H1 (cell line): ENCODE measurements at regions not wholly inside any gene's neighbourhood (a gene's known extent, or its start where the extent isn't known, plus 50 kb on each side); places are given as distances from the start of the nearest gene placed in this dataset.

Source experiments
- CTCF ChIA-PET: fragments of 300-600 bp; sonication (Branson Sonifier 250); formaldehyde crosslinking; loops from one replicate; lab custom pipeline; 2021; ENCODE audit not compliant: partially characterized antibody; lab: Charles Lee
- POLR2A ChIA-PET: fragments of 300-600 bp; sonication (Branson Sonifier 250); formaldehyde crosslinking; loops from one replicate; lab custom pipeline; 2021; ENCODE audit warnings: inconsistent platforms; ENCODE audit not compliant: partially characterized antibody; lab: Charles Lee
- DNase-seq, 2 experiments: peaks; one replicate each; pipeline versions ENCODE4 v3.0.0 to v3.0.0-alpha.2; 2010 to 2022; ENCODE audit warnings: low spot score in 2 of 2, low read depth in 1 of 2, mixed read lengths in 1 of 2
- FAIRE-seq: peaks from 2 replicates; lab custom pipeline; 2011; peaks lifted over from hg19 to GRCh38; lab: Jason Lieb, UNC
- H2AFZ ChIP-seq: 2 replicates; pipeline ENCODE4 v1.8.1; 2012; ENCODE audit warnings: low read length, inconsistent platforms
- H2AK5ac ChIP-seq: 2 replicates; pipeline ENCODE4 v1.6.1; 2013; ENCODE audit warnings: low read depth, low read length
- H2BK120ac ChIP-seq: replicated peaks from 2 replicates; pipeline ENCODE3; 2013; ENCODE audit warnings: low read depth, low read length, inconsistent platforms
- H2BK12ac ChIP-seq: 2 replicates; pipeline ENCODE4 v1.6.1; 2013; ENCODE audit warnings: low read depth, low read length
- H2BK15ac ChIP-seq: 2 replicates; pipeline ENCODE4 v1.6.1; 2013; ENCODE audit warnings: low read length
- H2BK20ac ChIP-seq: 2 replicates; pipeline ENCODE4 v1.6.1; 2013; ENCODE audit warnings: low read length
- H2BK5ac ChIP-seq: 2 replicates; pipeline ENCODE4 v1.6.1; 2013; ENCODE audit warnings: low read depth, low read length
- H3K14ac ChIP-seq: 2 replicates; pipeline ENCODE4 v1.6.1; 2013; ENCODE audit warnings: inconsistent platforms; ENCODE audit not compliant: insufficient read length
- H3K18ac ChIP-seq: 2 replicates; pipeline ENCODE4 v1.6.1; 2013; ENCODE audit warnings: low read length; ENCODE audit errors: extremely low read depth
- H3K23ac ChIP-seq: 2 replicates; pipeline ENCODE4 v1.6.1; 2013; ENCODE audit warnings: inconsistent platforms; ENCODE audit not compliant: insufficient read length
- H3K23me2 ChIP-seq: 2 replicates; pipeline ENCODE4 v1.6.1; 2013; ENCODE audit warnings: low read depth, low read length
- H3K27ac ChIP-seq: 2 replicates; pipeline ENCODE4 v1.6.1; 2011; ENCODE audit warnings: low read depth, low read length, inconsistent platforms
- H3K27me3 ChIP-seq, 4 experiments: replicated peaks in 1 of 4; 1 replicate in 1 of 4; 2 replicates in 3 of 4; pipeline versions ENCODE4 v1.6.1 to v1.8.1; 2011 to 2013; ENCODE audit warnings: low read length in 3 of 4, mild to moderate bottlenecking in 3 of 4, inconsistent platforms in 2 of 4, mixed read lengths in 2 of 4, moderate library complexity in 1 of 4; ENCODE audit not compliant: control insufficient read depth in 3 of 4, insufficient read depth in 3 of 4; ENCODE audit errors: extremely low read depth in 1 of 4
- H3K36me3 ChIP-seq, 4 experiments: 2 replicates each; pipeline versions ENCODE4 v1.6.1 to v1.8.1; 2011 to 2013; ENCODE audit warnings: mild to moderate bottlenecking in 4 of 4, low read length in 3 of 4, moderate library complexity in 2 of 4, control low read depth in 1 of 4, inconsistent platforms in 1 of 4; ENCODE audit not compliant: insufficient read depth in 4 of 4, control insufficient read depth in 2 of 4
- H3K4ac ChIP-seq: replicated peaks from 2 replicates; pipeline ENCODE3; 2013; ENCODE audit warnings: low read length, low read depth, mixed read lengths, inconsistent platforms; ENCODE audit not compliant: insufficient read length
- H3K4me1 ChIP-seq, 4 experiments: replicated peaks in 1 of 4; 1 replicate in 1 of 4; 2 replicates in 3 of 4; pipeline versions ENCODE4 v1.6.1 to v1.8.1; 2011 to 2013; ENCODE audit warnings: low read length in 3 of 4, inconsistent platforms in 2 of 4, mixed read lengths in 1 of 4; ENCODE audit not compliant: insufficient read depth in 4 of 4, control insufficient read depth in 3 of 4
- H3K4me2 ChIP-seq, 2 experiments: 2 replicates each; pipeline versions ENCODE4 v1.6.1 to v1.8.1; 2011 to 2013; ENCODE audit warnings: low read depth in 2 of 2, low read length in 2 of 2, control low read depth in 1 of 2, inconsistent platforms in 1 of 2, mild to moderate bottlenecking in 1 of 2; ENCODE audit not compliant: insufficient read depth in 1 of 2
- H3K4me3 ChIP-seq, 4 experiments: fragments of 200-600, 300-600 bp in 1 of 4; sonication (generic), shearing (Covaris generic), sonication (Bioruptor Twin) in 1 of 4; 2 replicates each; pipeline versions ENCODE4 v1.5.1 to v1.8.1; 2011 to 2016; ENCODE audit warnings: low read length in 4 of 4, low read depth in 3 of 4, control low read depth in 2 of 4, inconsistent platforms in 2 of 4, mild to moderate bottlenecking in 2 of 4, mixed read lengths in 1 of 4, moderate library complexity in 1 of 4; ENCODE audit not compliant: insufficient read depth in 2 of 4; ENCODE audit errors: extremely low read depth in 1 of 4
- H3K56ac ChIP-seq: replicated peaks from 2 replicates; pipeline ENCODE3; 2013; ENCODE audit warnings: low read depth, mild to moderate bottlenecking, mixed read lengths, low read length, inconsistent platforms; ENCODE audit not compliant: insufficient read length
- H3K79me1 ChIP-seq: 2 replicates; pipeline ENCODE4 v1.6.1; 2013; ENCODE audit warnings: low read depth, low read length, control low read depth
- H3K79me2 ChIP-seq, 2 experiments: 2 replicates each; pipeline versions ENCODE4 v1.6.1 to v1.8.1; 2012 to 2013; ENCODE audit warnings: low read length in 2 of 2, mild to moderate bottlenecking in 2 of 2, inconsistent platforms in 1 of 2; ENCODE audit not compliant: insufficient read depth in 2 of 2, control insufficient read depth in 1 of 2
- H3K9ac ChIP-seq, 4 experiments: replicated peaks in 1 of 4; 1 replicate in 1 of 4; 2 replicates in 3 of 4; pipeline versions ENCODE4 v1.6.1 to v1.8.1; 2011 to 2013; ENCODE audit warnings: low read depth in 3 of 4, low read length in 3 of 4, control low read depth in 2 of 4, mild to moderate bottlenecking in 2 of 4, moderate library complexity in 2 of 4, inconsistent platforms in 1 of 4; ENCODE audit errors: extremely low read depth in 1 of 4
- H3K9me3 ChIP-seq, 2 experiments: 2 replicates each; pipeline versions ENCODE4 v1.6.1 to v1.8.1; 2012 to 2013; ENCODE audit warnings: mild to moderate bottlenecking in 2 of 2, moderate library complexity in 2 of 2, control low read depth in 1 of 2, inconsistent platforms in 1 of 2, low read depth in 1 of 2, low read length in 1 of 2, mixed read lengths in 1 of 2; ENCODE audit not compliant: insufficient read depth in 2 of 2
- H4K20me1 ChIP-seq, 2 experiments: replicated peaks in 1 of 2; 2 replicates each; pipeline versions ENCODE3 to v1.8.1; 2011 to 2013; ENCODE audit warnings: inconsistent platforms in 2 of 2, low read length in 2 of 2, mild to moderate bottlenecking in 1 of 2; ENCODE audit not compliant: insufficient read depth in 2 of 2, control insufficient read depth in 1 of 2
- H4K5ac ChIP-seq: 2 replicates; pipeline ENCODE4 v1.6.1; 2013; ENCODE audit warnings: low read length, low read depth, mixed read lengths, inconsistent platforms; ENCODE audit not compliant: insufficient read length
- H4K8ac ChIP-seq: 2 replicates; pipeline ENCODE4 v1.8.0; 2013; ENCODE audit warnings: mild to moderate bottlenecking, moderate library complexity, low read length, inconsistent platforms; ENCODE audit not compliant: insufficient read depth; ENCODE audit errors: extremely low read depth
- H4K91ac ChIP-seq: replicated peaks from 2 replicates; pipeline ENCODE3; 2013; ENCODE audit warnings: low read length, mixed read lengths, inconsistent platforms; ENCODE audit not compliant: insufficient read length
- CBX5 ChIP-seq: fragments of 300-800, 300-1000 bp; sonication (generic); IDR thresholded peaks from 2 replicates; pipeline ENCODE4 v1.7.1; 2016; ENCODE audit warnings: antibody characterized with exemption, low read length, low read depth
- SP4 ChIP-seq: IDR thresholded peaks from 2 replicates; pipeline ENCODE4 v1.6.1; 2012; ENCODE audit warnings: low read length, inconsistent platforms
- TCF12 ChIP-seq: IDR thresholded peaks from 2 replicates; pipeline ENCODE4 v1.6.1; 2011; ENCODE audit warnings: low read depth, mild to moderate bottlenecking, low read length
- WGBS, 2 experiments: shearing (Covaris generic) in 1 of 2; methylation state at CpG; one replicate each; pipeline versions ENCODE4 v1.1.6 to v1.1.7; 2013 to 2015; ENCODE audit warnings: low lambda C conversion rate in 2 of 2, mixed read lengths in 2 of 2, inconsistent platforms in 1 of 2, low coverage in 1 of 2, missing lambda C conversion rate in 1 of 2; ENCODE audit not compliant: insufficient replicate concordance in 2 of 2, insufficient coverage in 1 of 2, insufficient read length in 1 of 2; ENCODE audit errors: extremely low coverage in 1 of 2, missing lambda C conversion rate in 1 of 2; 5-methylcytosine and 5-hydroxymethylcytosine counted together

DNA sequence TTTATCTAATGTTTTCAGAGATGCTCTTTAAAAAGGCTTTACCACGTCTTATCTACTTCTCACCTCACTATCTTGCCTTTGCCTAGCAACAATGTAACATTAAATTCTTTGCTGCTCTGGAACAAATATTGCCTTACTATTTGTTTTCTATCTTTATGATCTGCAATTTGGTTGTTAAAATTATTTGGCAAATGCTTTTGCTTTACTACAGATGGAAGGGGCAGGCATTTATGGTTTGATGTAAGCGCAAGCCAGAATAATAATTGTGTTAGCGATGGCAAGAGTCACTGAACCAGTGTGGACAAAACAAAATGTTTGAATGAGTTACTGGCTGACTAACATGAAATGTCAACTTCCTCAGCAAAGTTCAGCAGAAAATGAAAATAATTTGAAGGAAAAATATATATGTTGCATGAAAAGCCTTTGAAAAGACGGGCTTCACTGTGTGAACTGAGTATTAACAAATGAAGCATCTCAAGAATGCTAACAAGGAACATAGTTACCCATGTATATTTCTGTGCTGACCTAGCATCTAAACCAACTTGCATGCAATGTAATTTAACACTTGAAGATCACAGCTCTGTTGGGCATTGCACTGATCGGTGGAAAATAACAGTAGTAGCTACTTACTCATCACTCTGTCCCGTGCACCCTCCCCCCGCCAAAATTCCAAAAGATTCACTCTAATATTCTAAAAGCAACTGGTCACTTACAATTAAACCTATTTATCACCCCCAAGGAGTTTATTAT lies 454.0 kb upstream of the ARHGEF26 start:
- Histone ChIP-seq H3K4me1 (peaks cover 0 to 10% (median 2%) of the 10 kb centered on the region in 4 experiments; a peak in 2 of 7 replicates), H4K8ac (no peak overlapping the region), H3K9me3 (no peaks in the 10 kb centered on the region), H2AFZ (no peak overlapping the region), H4K91ac (no peak overlapping the region), H3K9ac (no peak overlapping the region), H3K14ac (no peak overlapping the region), H2BK5ac (no peak overlapping the region), H2BK12ac (no peak overlapping the region), H3K23ac (no peak overlapping the region), H2BK20ac (no peak overlapping the region), H2BK120ac (no peak overlapping the region), H3K4me2 (no peak overlapping the region), H2AK5ac (no peak overlapping the region), H3K79me2 (no peaks in the 10 kb centered on the region), H3K4ac (no peak overlapping the region), H2BK15ac (no peak overlapping the region), H4K20me1 (no peaks in the 10 kb centered on the region), H3K27ac (no peak overlapping the region), H3K56ac (no peak overlapping the region), H3K18ac (no peak overlapping the region), H3K79me1 (no peaks in the 10 kb centered on the region), H3K27me3 (no peaks in the 10 kb centered on the region), H3K4me3 (no peak overlapping the region), H3K36me3 (no peaks in the 10 kb centered on the region), H4K5ac (no peak overlapping the region), H3K23me2 (no peaks in the 10 kb centered on the region)
- ChIA-PET POLR2A (no interaction called here), CTCF (interaction anchor here (0.7 kb wide), 1 partner anchor 566 kb away, joined by 4 read pairs; no protein-coding TSS in a partner anchor)
- TF ChIP-seq SP4 (no peak), TCF12 (no peak), CBX5 (no peak)
- FAIRE-seq (peak; percentile 36), DNase-seq (no peak)
- 90% methylated on average over 7 of the region's 7 CpGs; no CpG with 5 or more reads in 1 of the 2 experiments for WGBS, 2 experiments
